ENCODE measurements at regions not wholly inside any gene's neighbourhood (a gene's known extent, or its start where the extent isn't known, plus 50 kb on each side); places are given as distances from the start of the nearest gene placed in this dataset.

- TF ChIP-seq POLR2A (IDR thresholded peaks at IDR 0.05; ENCODE audit: extremely low read depth, insufficient read length) (no peak), CTCF (IDR thresholded peaks at IDR 0.05; ENCODE audit: low read depth, low read length) (peak; percentile 30)
Measured at GRCh38 chr5:57094753-57095683, 78.8 kb upstream of the GPBP1 start.
